ENCODE measurements at regions not wholly inside any gene's neighbourhood (a gene's known extent, or its start where the extent isn't known, plus 50 kb on each side); places are given as distances from the start of the nearest gene placed in this dataset.

GRCh38 chr5:4065472-4066320, 470.1 kb downstream of the IRX1 start:
- no peak for TF ChIP-seq ZFX (IDR thresholded peaks at IDR 0.05; ENCODE audit: borderline replicate concordance)
- TF ChIP-seq CTCF (IDR thresholded peaks at IDR 0.05): no peak

GRCh38 chr5:4068171-4068570, 472.5 kb downstream of the IRX1 start:
- no peak for TF ChIP-seq ZFX (IDR thresholded peaks at IDR 0.05; ENCODE audit: borderline replicate concordance)
- no peak for TF ChIP-seq CTCF (IDR thresholded peaks at IDR 0.05)
- H3K27ac ChIP-seq: no peak overlapping the region

More at GRCh38 chr5:4065472-4066320, 470.1 kb downstream of the IRX1 start:
- H3K27ac ChIP-seq: no peak overlapping the region

GRCh38 chr5:4078544-4078943, 482.9 kb downstream of the IRX1 start:
- H3K27ac ChIP-seq: no peak overlapping the region
- TF ChIP-seq ZFX (IDR thresholded peaks at IDR 0.05; ENCODE audit: borderline replicate concordance) (no peak), CTCF (IDR thresholded peaks at IDR 0.05) (no peak)

- TF ChIP-seq CTCF (IDR thresholded peaks at IDR 0.05) (no peak), ZFX (IDR thresholded peaks at IDR 0.05; ENCODE audit: borderline replicate concordance) (no peak)
- H3K27ac ChIP-seq: no peak overlapping the region
Measured at GRCh38 chr5:4079831-4080230, 484.2 kb downstream of the IRX1 start.

GRCh38 chr5:4080370-4080769, 484.7 kb downstream of the IRX1 start:
- H3K27ac ChIP-seq: no peak overlapping the region
- TF ChIP-seq CTCF (IDR thresholded peaks at IDR 0.05) (no peak), ZFX (IDR thresholded peaks at IDR 0.05; ENCODE audit: borderline replicate concordance) (no peak)

- H3K27ac ChIP-seq: no peak overlapping the region
- TF ChIP-seq CTCF (IDR thresholded peaks at IDR 0.05): no peak
- no peak for TF ChIP-seq ZFX (IDR thresholded peaks at IDR 0.05; ENCODE audit: borderline replicate concordance)
Measured at GRCh38 chr5:4081059-4081458, 485.4 kb downstream of the IRX1 start.

GRCh38 chr5:4081466-4081865, 485.8 kb downstream of the IRX1 start:
- TF ChIP-seq CTCF (IDR thresholded peaks at IDR 0.05) (no peak), ZFX (IDR thresholded peaks at IDR 0.05; ENCODE audit: borderline replicate concordance) (no peak)
- H3K27ac ChIP-seq: no peak overlapping the region

Measured in 22Rv1 (cell line).